ENCODE measurements at regions not wholly inside any gene's neighbourhood (a gene's known extent, or its start where the extent isn't known, plus 50 kb on each side); places are given as distances from the start of the nearest gene placed in this dataset.
"Not testable (repeated sequence)": the region's sequence is repeated elsewhere in the genome, so short reads cannot be mapped to it uniquely, and the experiment has no call there.

DNA sequence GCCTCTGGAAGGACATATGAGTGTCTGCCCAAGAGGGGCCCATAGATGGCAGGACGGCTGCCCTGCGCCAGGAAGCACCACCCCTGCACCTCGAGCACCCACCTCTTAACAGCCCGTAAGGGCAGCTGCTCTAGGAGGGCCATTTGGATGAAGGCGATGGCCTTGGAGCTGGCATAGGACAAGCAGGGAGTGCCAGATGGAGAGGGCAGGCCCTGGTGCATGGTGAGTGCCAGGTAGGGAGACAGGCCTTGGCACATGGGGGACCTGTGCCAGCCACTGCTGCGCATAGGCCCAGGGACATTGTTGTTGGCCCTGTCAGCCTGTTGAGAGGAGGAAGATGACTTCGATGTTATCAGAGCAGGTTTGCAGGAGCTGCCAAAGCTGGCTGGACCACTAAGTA lies 134.2 kb downstream of the SLC25A46 start:
- no peak for DNase-seq

- no peak for DNase-seq
Measured at GRCh38 chr5:110873773-110874437, 135.1 kb downstream of the SLC25A46 start.

- DNase-seq: not testable (repeated sequence)
Measured at GRCh38 chr5:110875115-110875514, 136.3 kb downstream of the SLC25A46 start.

DNA sequence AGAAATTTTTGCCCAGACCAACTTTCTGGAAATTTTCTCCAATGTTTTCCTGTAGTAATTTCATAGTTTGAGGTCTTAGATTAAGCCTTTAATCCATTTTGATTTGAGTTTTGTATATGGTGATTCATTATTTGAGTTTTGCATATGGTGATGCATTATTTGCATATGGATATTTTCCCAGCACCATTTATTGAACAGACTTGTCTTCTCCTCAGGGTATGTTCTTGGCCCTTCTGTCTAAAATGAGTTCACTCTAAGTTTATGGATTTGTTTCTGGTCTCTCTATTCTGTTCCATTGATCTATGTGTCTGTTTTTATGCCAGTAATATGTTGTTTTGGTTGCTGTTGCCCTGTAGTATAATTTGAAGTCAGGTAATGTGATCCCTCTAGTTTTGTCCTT lies 139.3 kb downstream of the SLC25A46 start:
- no peak for DNase-seq

GRCh38 chr5:110879675-110880074 lies 140.9 kb downstream of the SLC25A46 start:
- DNase-seq: no peak

DNA sequence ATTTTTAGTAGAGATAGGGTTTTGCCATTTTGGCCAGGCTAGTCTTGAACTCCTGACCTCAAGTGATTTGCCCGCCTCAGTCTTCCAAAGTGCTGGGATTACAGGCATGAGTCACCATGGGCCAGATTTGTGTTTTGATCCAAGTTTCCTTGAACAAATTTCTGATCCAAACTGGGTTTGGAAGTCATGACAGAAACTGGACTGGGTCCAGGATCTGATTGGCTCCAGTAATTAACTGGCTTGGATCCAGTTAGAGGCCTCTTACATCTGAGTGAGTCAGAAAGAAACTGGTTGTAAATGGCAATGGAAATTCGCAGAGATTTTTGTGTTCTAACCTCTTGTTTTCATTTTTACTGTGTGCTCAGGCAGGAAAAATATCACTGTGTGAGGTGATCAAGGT lies 141.6 kb downstream of the SLC25A46 start:
- no peak for DNase-seq

- DNase-seq: no peak
Measured at GRCh38 chr5:110884005-110884404, 145.2 kb downstream of the SLC25A46 start.

- not testable (repeated sequence) for DNase-seq
Measured at GRCh38 chr5:110887170-110887569, 148.4 kb downstream of the SLC25A46 start.

GRCh38 chr5:110893854-110894483 lies 155.2 kb downstream of the SLC25A46 start:
- DNase-seq: not testable (repeated sequence)

- no peak for DNase-seq
Measured at GRCh38 chr5:110894805-110895204, 156.0 kb downstream of the SLC25A46 start.

- no peak for DNase-seq
Measured at GRCh38 chr5:110896901-110897300, 158.1 kb downstream of the SLC25A46 start.

GRCh38 chr5:110899566-110900412 lies 161.0 kb downstream of the SLC25A46 start:
- no peak for DNase-seq

GRCh38 chr5:110900829-110901228 lies 162.0 kb downstream of the SLC25A46 start:
- DNase-seq: no peak

DNA sequence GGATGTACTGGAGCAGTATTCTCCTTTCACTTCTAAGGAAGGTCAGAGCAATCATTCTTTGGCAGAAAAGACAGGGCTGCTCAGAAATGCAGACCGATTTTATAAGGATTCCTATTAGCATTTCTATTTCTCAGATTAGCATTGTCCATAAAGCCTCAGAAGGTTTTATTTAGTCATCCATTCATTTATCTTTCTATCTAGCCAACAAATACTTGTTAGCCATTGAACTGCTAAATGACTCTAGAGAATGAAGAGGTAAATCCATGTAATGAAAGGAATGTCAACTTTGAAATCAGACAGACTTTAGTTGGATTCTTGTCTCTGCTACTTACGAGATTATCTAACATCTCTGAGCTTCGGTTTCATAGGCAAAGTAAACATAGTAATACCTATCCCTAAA lies 165.2 kb downstream of the SLC25A46 start:
- no peak for DNase-seq

DNA sequence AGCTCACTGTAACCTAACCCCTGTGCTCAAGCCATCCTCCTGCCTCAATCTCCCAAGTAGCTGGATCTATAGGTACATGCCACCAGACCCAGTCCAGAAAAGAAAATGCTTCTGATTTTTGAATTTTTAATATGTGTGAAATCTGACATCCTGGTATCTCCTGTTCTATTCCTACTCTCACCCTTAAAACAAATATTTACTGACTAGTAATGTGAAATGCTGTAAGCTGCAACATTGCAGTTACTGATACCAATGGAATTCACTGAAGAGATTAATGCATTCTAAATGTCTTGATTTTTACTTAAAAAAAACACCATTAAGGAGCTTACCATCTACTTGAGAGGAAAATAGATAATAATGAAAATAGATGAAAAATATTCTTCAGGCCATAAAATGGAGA lies 162.7 kb upstream of the TSLP start:
- DNase-seq: no peak

DNA sequence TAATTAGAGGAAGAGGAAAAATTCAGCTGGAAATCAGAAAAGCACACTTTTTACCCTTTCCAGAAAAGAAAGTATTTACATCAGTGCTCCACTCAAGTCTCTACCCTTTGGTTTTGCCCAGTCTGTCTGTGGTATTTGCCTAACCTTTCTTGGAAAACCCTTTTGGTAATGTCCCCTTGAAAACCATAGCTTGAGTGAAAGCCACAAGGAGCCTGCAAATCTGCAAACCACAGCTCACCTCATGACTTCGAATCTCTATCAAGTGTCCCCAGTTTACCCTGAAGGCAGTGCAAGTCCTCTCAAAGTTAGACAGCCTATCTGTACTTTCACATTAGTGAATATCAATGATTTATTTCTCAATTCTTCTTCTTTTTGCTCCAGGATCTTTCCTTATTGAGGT lies 162.1 kb upstream of the TSLP start:
- DNase-seq: no peak

- no peak for DNase-seq
Measured at GRCh38 chr5:110909950-110910349, 161.6 kb upstream of the TSLP start.

- DNase-seq: no peak
Measured at GRCh38 chr5:110913221-110913620, 158.3 kb upstream of the TSLP start.

GRCh38 chr5:110916381-110917049 lies 155.0 kb upstream of the TSLP start:
- no peak for DNase-seq

DNA sequence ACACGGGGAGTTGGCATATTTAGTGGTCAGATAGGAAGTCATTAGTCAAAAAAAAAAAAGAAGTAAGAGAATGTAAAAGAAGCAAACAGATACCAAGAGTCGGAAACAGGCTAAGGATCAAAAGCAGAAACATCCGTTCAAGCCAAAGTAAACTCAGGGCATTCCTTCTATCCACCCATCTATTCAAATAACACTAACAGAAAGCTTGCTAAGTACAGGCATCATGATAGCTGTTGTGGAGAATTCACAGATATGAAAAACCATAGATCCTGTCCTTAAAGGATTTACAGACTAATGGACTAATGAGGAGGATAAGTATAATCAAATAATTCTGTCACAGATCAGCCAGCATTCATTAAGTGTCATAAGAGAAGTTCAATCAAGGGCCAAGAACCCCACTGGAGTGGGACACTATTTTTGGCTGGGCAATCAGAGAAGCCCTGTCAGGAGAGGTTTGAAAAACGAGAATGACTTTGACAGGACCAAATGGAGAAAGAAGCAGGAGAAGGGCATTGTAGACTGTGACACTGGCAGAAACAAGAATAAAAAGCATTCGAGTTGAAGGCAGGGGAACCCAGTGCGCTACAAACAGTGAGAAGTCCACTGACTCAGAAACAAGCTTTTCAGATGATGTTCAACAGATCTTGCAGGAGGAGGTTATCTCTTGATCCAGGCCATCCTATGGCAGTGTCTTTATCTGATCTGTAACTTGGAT lies 154.2 kb upstream of the TSLP start:
- no peak for DNase-seq

- no peak for DNase-seq
Measured at GRCh38 chr5:110918683-110919082, 152.8 kb upstream of the TSLP start.

DNA sequence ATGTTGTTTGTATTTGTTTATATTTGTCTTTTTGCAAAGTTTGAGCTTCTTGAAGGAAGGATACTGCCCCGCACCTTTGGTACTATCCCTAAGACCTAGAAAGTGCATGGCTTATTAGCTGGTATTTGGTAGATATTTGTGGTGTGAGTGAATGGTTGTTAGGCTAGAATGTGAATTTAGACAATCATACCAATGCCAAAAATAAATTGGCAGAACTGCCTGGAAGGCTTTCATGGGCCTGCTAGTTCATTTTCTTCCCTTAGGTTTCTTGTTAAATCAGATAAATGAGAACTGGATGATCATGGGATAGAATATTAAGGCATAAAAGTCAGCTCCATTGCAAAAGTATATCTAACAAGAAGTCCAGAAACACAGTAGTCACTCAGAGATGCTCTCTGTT lies 147.5 kb upstream of the TSLP start:
- no peak for DNase-seq

DNA sequence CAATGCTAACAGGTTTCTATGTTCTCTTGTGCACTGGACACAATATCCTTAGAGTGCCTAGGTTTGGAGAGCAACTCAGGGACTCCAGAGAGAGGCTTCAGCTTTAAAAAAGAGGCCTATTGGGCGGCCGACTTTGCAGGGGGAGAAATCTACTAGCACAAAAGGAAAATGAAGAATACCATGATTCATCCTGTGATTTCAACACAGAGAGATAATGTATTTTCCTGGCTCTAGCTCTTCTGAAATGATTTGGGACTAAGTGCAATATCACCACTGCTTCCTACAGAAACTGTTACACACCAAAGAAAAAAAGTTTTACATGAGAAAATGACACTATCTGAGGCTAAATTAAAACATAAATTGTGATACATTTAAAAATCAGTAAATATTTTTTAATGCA lies 146.1 kb upstream of the TSLP start:
- no peak for DNase-seq
